ENCODE measurements at regions not wholly inside any gene's neighbourhood (a gene's known extent, or its start where the extent isn't known, plus 50 kb on each side); places are given as distances from the start of the nearest gene placed in this dataset.

DNA sequence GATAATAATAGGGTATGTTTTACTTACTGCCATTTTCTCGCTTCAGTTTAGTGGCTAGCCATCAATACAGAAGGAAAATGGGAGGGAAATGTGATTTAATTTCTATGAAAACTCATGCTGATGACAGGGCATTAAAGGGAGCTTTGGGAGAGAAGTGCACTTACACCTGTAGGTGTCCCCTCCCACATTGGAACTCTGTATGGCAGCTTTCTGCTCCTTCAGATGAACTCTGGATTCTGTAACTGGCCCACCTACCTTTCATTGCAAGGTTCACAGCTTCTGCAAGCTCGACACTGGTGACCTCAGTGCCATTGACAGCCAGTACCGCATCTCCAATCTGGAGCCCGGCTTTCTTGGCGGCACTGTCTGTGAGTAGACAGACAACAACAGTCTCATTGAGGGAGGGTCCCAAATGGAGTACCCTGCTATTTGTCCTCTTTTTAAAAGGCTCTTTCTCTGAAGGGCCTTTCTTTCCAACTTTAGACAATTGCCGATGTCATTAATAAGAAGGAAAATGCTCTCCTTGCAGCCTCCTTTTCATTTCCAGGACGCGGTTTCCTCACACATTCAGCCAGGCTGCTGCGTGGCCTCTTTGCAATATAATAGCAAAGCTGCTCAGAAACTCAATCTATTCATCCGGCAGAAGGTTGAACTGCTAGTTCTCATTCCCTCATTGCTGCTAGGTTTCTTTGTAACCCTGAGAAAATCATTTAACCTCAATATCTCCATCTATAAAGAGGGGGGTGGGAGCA lies 63.6 kb downstream of the NUDT12 start:
- Histone ChIP-seq H3K9me3 (replicated peaks in 1 of 2; ENCODE audit: control insufficient read depth in 2 of 2, insufficient read depth in 1 of 2, low read depth in 1 of 2, low read length in 2 of 2) (peaks cover 0 to 7% of the 10 kb centered on the region in 2 donors), H3K27ac (replicated peaks; ENCODE audit: low read length) (peak overlapping the region; percentile 92), H3K14ac (ENCODE audit: low read length) (no peak overlapping the region), H2AFZ (ENCODE audit: low read length) (peak overlapping the region; percentile 26), H3K9ac (ENCODE audit: low read depth, low read length, poor library complexity) (no peak overlapping the region), H4K8ac (ENCODE audit: low read depth, low read length) (no peak overlapping the region), H2BK120ac (ENCODE audit: low read depth, low read length) (no peak overlapping the region), H3K79me1 (ENCODE audit: low read depth, low read length) (no peaks in the 10 kb centered on the region), H4K91ac (ENCODE audit: low read depth, low read length, poor library complexity) (no peak overlapping the region), H2BK5ac (ENCODE audit: low read length) (no peak overlapping the region), H3K4me2 (ENCODE audit: insufficient read depth, low read length, poor library complexity, severe bottlenecking) (peak overlapping the region; percentile 36), H3K27me3 (ENCODE audit: control insufficient read depth in 3 of 3, insufficient read depth in 3 of 3, low read depth in 1 of 3, low read length in 3 of 3) (no peaks in the 10 kb centered on the region), H3K4ac (ENCODE audit: low read length) (no peak overlapping the region), H3K23ac (ENCODE audit: low read depth, low read length, poor library complexity) (no peak overlapping the region), H2BK12ac (ENCODE audit: low read length) (no peak overlapping the region), H2AK5ac (ENCODE audit: low read depth, low read length) (no peak overlapping the region), H2BK15ac (ENCODE audit: low read length) (no peak overlapping the region), H3K4me1 (ENCODE audit: control insufficient read depth in 2 of 2, insufficient read depth in 1 of 2, low read depth in 1 of 2, low read length in 2 of 2) (peaks cover 5 to 31% of the 10 kb centered on the region in 2 donors), H3K36me3 (replicated peaks in 1 of 2; ENCODE audit: control insufficient read depth in 2 of 2, insufficient read depth in 2 of 2, low read length in 2 of 2) (no peaks in the 10 kb centered on the region), H3K4me3 (ENCODE audit: low read length in 2 of 2) (peak overlapping the region in 1 of 2 donors; percentile 10), H3K18ac (ENCODE audit: low read length) (no peak overlapping the region)
- peak; percentile 38 for DNase-seq (ENCODE audit: low spot score)
- WGBS, 2 donors (ENCODE audit: extremely low coverage in 2 of 2, insufficient read length in 2 of 2, insufficient replicate concordance in 1 of 2), result no CpG with 5 or more reads among the region's 10 CpGs

DNA sequence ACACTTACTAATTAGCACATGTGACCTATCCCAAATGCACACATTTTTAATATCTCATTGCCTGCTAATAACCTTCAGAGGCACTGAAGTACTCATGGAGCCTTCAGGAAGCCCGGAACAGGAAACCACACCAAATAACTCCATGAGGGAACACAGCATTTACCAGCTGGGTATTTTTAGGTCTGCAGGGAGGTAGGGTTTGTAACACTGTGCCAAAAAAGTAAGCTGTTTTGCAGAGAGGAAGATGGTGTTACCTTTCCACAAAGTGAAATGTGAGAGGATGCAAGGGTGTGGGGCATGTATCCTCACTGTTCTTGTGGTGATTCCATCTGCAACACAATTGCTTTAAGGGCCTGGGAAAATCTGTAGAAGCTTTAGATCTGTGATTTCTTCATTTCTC lies 64.4 kb downstream of the NUDT12 start:
- no peak overlapping the region for H4K8ac ChIP-seq (ENCODE audit: low read depth, low read length)
- no peak overlapping the region for H2BK12ac ChIP-seq (ENCODE audit: low read length)
- H2AK5ac ChIP-seq (ENCODE audit: low read depth, low read length), result no peak overlapping the region
- H3K14ac ChIP-seq (ENCODE audit: low read length), result no peak overlapping the region
- no peak overlapping the region for H3K18ac ChIP-seq (ENCODE audit: low read length)
- H3K9me3 ChIP-seq (replicated peaks in 1 of 2; ENCODE audit: control insufficient read depth in 2 of 2, insufficient read depth in 1 of 2, low read depth in 1 of 2, low read length in 2 of 2), result peaks cover 0 to 7% of the 10 kb centered on the region in 2 donors
- H3K23ac ChIP-seq (ENCODE audit: low read depth, low read length, poor library complexity), result no peak overlapping the region
- H2BK15ac ChIP-seq (ENCODE audit: low read length), result no peak overlapping the region
- no peak overlapping the region for H3K4ac ChIP-seq (ENCODE audit: low read length)
- no peaks in the 10 kb centered on the region for H3K27me3 ChIP-seq (ENCODE audit: control insufficient read depth in 3 of 3, insufficient read depth in 3 of 3, low read depth in 1 of 3, low read length in 3 of 3)
- H2AFZ ChIP-seq (ENCODE audit: low read length), result peak overlapping the region; percentile 7
- no peak overlapping the region for H2BK5ac ChIP-seq (ENCODE audit: low read length)
- H3K79me1 ChIP-seq (ENCODE audit: low read depth, low read length), result no peaks in the 10 kb centered on the region
- H2BK120ac ChIP-seq (ENCODE audit: low read depth, low read length), result no peak overlapping the region
- H3K4me1 ChIP-seq (ENCODE audit: control insufficient read depth in 2 of 2, insufficient read depth in 1 of 2, low read depth in 1 of 2, low read length in 2 of 2), result peaks cover 5 to 28% of the 10 kb centered on the region in 2 donors
- no peak overlapping the region for H3K4me3 ChIP-seq (ENCODE audit: low read length in 2 of 2)
- DNase-seq (ENCODE audit: low spot score), result no peak
- peak overlapping the region; percentile 15 for H3K27ac ChIP-seq (replicated peaks; ENCODE audit: low read length)
- H3K36me3 ChIP-seq (replicated peaks in 1 of 2; ENCODE audit: control insufficient read depth in 2 of 2, insufficient read depth in 2 of 2, low read length in 2 of 2), result no peaks in the 10 kb centered on the region
- WGBS, 2 donors (ENCODE audit: extremely low coverage in 2 of 2, insufficient read length in 2 of 2, insufficient replicate concordance in 1 of 2), result no CpG with 5 or more reads among the region's 1 CpG
- H4K91ac ChIP-seq (ENCODE audit: low read depth, low read length, poor library complexity), result no peak overlapping the region
- H3K9ac ChIP-seq (ENCODE audit: low read depth, low read length, poor library complexity), result no peak overlapping the region
- no peak overlapping the region for H3K4me2 ChIP-seq (ENCODE audit: insufficient read depth, low read length, poor library complexity, severe bottlenecking)

GRCh38 chr5:103497781-103498180 lies 64.8 kb downstream of the NUDT12 start:
- H2AK5ac ChIP-seq (ENCODE audit: low read depth, low read length), result no peak overlapping the region
- no peak overlapping the region for H2BK12ac ChIP-seq (ENCODE audit: low read length)
- H3K79me1 ChIP-seq (ENCODE audit: low read depth, low read length), result no peaks in the 10 kb centered on the region
- H3K4me3 ChIP-seq (ENCODE audit: low read length in 2 of 2), result no peak overlapping the region
- peaks cover 5 to 24% of the 10 kb centered on the region in 2 donors for H3K4me1 ChIP-seq (ENCODE audit: control insufficient read depth in 2 of 2, insufficient read depth in 1 of 2, low read depth in 1 of 2, low read length in 2 of 2)
- no peaks in the 10 kb centered on the region for H3K36me3 ChIP-seq (replicated peaks in 1 of 2; ENCODE audit: control insufficient read depth in 2 of 2, insufficient read depth in 2 of 2, low read length in 2 of 2)
- peaks cover 0 to 7% of the 10 kb centered on the region in 2 donors for H3K9me3 ChIP-seq (replicated peaks in 1 of 2; ENCODE audit: control insufficient read depth in 2 of 2, insufficient read depth in 1 of 2, low read depth in 1 of 2, low read length in 2 of 2)
- no peak overlapping the region for H2BK15ac ChIP-seq (ENCODE audit: low read length)
- H4K8ac ChIP-seq (ENCODE audit: low read depth, low read length), result no peak overlapping the region
- peak overlapping the region; percentile 7 for H2AFZ ChIP-seq (ENCODE audit: low read length)
- H3K27ac ChIP-seq (replicated peaks; ENCODE audit: low read length), result no peak overlapping the region
- DNase-seq (ENCODE audit: low spot score), result no peak
- H4K91ac ChIP-seq (ENCODE audit: low read depth, low read length, poor library complexity), result no peak overlapping the region
- H3K23ac ChIP-seq (ENCODE audit: low read depth, low read length, poor library complexity), result no peak overlapping the region
- H3K14ac ChIP-seq (ENCODE audit: low read length), result no peak overlapping the region
- H3K9ac ChIP-seq (ENCODE audit: low read depth, low read length, poor library complexity), result no peak overlapping the region
- H3K18ac ChIP-seq (ENCODE audit: low read length), result no peak overlapping the region
- WGBS, 2 donors (ENCODE audit: extremely low coverage in 2 of 2, insufficient read length in 2 of 2, insufficient replicate concordance in 1 of 2), result no CpG with 5 or more reads among the region's 3 CpGs
- no peak overlapping the region for H2BK5ac ChIP-seq (ENCODE audit: low read length)
- no peaks in the 10 kb centered on the region for H3K27me3 ChIP-seq (ENCODE audit: control insufficient read depth in 3 of 3, insufficient read depth in 3 of 3, low read depth in 1 of 3, low read length in 3 of 3)
- no peak overlapping the region for H2BK120ac ChIP-seq (ENCODE audit: low read depth, low read length)
- H3K4me2 ChIP-seq (ENCODE audit: insufficient read depth, low read length, poor library complexity, severe bottlenecking), result no peak overlapping the region
- H3K4ac ChIP-seq (ENCODE audit: low read length), result no peak overlapping the region

DNA sequence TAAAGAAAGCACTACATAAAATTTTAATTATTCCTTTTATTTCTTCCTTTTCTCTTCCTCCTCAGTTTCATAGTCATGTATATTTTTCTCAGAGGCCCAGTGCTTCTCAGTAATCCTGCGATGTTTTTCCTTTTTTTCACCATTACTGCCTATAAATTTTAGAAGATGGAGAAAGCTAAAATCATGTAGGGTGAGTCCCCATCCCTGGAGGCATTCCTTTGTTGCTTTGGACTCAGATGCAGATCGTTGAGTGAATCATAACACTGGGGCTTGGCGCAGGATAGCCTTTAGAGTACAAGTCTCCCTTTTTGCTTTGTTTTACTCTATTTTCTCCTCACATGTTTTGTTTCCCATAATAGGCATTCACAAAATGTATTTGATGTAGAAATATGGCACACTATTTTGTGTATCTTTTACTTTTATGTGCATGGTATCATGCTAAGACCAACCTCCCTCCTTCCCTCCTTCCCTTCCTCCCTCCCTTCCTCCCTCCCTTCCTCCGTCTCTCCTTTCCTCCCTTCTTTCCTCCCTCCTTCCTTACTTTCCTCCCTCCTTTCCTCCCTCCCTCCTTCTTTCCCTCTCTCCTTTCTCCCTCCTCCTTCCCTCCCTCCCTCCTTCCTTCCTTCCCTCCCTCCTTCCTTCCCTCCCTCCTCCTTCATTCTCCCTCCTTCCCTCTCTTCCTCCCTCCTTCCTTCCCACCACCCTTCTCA lies 72.4 kb downstream of the NUDT12 start:
- Histone ChIP-seq H3K23ac (ENCODE audit: low read depth, low read length, poor library complexity) (no peak overlapping the region), H4K8ac (ENCODE audit: low read depth, low read length) (no peak overlapping the region), H3K4me2 (ENCODE audit: insufficient read depth, low read length, poor library complexity, severe bottlenecking) (no peak overlapping the region), H3K79me1 (ENCODE audit: low read depth, low read length) (no peaks in the 10 kb centered on the region), H3K27me3 (ENCODE audit: control insufficient read depth in 3 of 3, insufficient read depth in 3 of 3, low read depth in 1 of 3, low read length in 3 of 3) (no peaks in the 10 kb centered on the region), H4K91ac (ENCODE audit: low read depth, low read length, poor library complexity) (no peak overlapping the region), H2BK120ac (ENCODE audit: low read depth, low read length) (no peak overlapping the region), H3K4ac (ENCODE audit: low read length) (no peak overlapping the region), H3K4me3 (ENCODE audit: low read length in 2 of 2) (no peak overlapping the region), H3K36me3 (replicated peaks in 1 of 2; ENCODE audit: control insufficient read depth in 2 of 2, insufficient read depth in 2 of 2, low read length in 2 of 2) (no peaks in the 10 kb centered on the region), H3K18ac (ENCODE audit: low read length) (no peak overlapping the region), H3K4me1 (ENCODE audit: control insufficient read depth in 2 of 2, insufficient read depth in 1 of 2, low read depth in 1 of 2, low read length in 2 of 2) (peaks cover 0 to 12% of the 10 kb centered on the region in 2 donors), H2BK5ac (ENCODE audit: low read length) (no peak overlapping the region), H3K14ac (ENCODE audit: low read length) (no peak overlapping the region), H2BK15ac (ENCODE audit: low read length) (no peak overlapping the region), H3K9me3 (replicated peaks in 1 of 2; ENCODE audit: control insufficient read depth in 2 of 2, insufficient read depth in 1 of 2, low read depth in 1 of 2, low read length in 2 of 2) (peaks cover 0 to 7% of the 10 kb centered on the region in 2 donors), H3K9ac (ENCODE audit: low read depth, low read length, poor library complexity) (no peak overlapping the region), H2AK5ac (ENCODE audit: low read depth, low read length) (no peak overlapping the region), H3K27ac (replicated peaks; ENCODE audit: low read length) (no peak overlapping the region), H2BK12ac (ENCODE audit: low read length) (no peak overlapping the region), H2AFZ (ENCODE audit: low read length) (peak overlapping the region; percentile 32)
- no peak for DNase-seq (ENCODE audit: low spot score)
- WGBS, 2 donors (ENCODE audit: extremely low coverage in 2 of 2, insufficient read length in 2 of 2, insufficient replicate concordance in 1 of 2), result no CpG with 5 or more reads among the region's 4 CpGs

Measured in neuronal stem cell (in vitro differentiated cells).